Colon (tissue), 2 donors: ENCODE measurements at regions not wholly inside any gene's neighbourhood (a gene's known extent, or its start where the extent isn't known, plus 50 kb on each side); places are given as distances from the start of the nearest gene placed in this dataset.
"Not testable (repeated sequence)": the region's sequence is repeated elsewhere in the genome, so short reads cannot be mapped to it uniquely, and the experiment has no call there.

Source experiments
- FAIRE-seq: peaks from 2 replicates; lab custom pipeline; 2012; peaks lifted over from hg19 to GRCh38; lab: Jason Lieb, UNC
- donor health status: control.
- donor health status: control.

DNA sequence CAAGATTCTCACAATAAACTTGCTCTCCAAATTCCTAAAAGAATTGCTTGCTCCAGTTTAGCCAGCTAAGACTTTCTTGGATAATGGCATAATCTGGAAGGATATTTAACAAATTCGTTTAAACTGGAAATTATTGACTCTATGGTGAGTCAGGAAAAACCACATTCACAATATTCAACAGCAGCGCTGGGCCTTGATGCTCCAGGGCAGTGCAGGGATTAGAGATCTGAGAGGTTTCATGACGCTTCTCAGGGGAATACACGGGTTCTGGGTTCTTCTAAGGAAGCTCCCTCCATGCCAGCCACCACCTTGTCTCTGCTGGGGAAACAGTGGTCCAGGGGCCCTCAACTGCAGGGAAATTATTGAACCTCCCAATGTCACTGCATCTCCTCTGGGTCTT is 123.3 kb upstream of the FAM20C start:
- FAIRE-seq, result peak; percentile 33

DNA sequence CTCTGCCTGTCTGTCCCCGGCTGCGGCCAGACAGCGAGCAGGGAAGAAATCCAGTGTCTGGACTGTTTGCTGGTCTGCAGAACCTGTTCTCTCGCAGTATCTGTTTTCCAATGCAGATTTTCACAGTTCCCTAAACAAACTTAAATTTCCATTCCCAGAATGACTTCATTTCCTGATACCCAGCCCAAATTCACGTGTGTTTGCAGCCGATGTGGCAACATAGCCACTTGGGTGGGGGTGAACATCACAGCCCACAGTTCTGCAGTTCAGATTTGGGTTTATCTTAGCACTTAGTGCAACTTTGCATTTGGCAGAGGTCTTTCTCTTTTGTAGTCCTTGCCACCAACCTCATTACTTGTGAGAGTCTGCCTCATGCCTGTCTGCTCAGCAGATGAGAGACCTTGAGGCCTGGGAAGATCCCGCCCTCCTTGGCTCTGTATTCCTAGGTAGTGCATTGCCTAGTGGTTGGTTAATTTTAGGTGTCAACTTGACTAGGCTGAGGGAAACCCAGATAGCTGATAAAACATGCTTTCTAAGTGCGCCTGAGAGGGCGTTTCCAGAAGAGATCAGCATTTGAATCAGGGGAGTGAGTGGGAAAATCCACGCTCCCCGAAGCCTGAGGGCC is 122.8 kb upstream of the FAM20C start:
- peak; percentile 24 for FAIRE-seq

DNA sequence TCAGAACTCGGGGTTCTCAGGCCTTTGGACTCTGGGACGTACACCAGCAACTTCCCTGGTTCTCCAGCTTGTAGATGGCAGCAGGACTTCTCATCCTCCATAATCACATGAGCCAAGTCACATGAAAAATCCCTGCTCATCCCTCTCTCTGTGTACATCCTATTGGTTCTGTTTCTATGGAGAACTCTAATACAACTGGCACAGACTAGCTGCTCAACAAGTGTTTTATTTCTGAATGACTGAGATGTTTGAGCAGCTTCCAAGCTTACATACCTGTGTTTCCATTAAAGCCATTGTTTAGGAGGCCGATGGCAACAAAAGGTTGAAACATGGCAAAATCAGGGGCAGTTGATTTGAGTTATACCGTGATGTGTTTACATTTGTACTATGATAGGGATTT is 122.2 kb upstream of the FAM20C start:
- peak; percentile 77 for FAIRE-seq

DNA sequence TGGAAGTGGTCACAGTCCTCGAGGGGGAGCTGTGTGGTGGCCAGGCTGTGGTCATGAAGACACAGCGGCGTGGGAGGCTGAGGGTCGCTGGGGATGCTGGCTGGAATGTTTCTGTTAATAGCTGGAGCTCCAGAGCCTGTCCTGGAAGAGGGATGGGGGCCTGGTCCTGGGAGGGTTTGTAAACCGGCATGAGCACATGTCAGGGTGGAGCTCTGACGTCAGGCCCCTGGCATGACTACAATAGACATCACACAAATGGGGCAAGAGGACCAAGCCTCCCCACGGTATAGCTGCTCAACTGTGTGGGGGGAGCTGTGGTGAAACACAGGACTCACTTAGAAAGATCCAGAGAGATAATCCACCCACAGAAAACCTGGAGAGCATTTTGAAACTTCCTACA is 121.4 kb upstream of the FAM20C start:
- not testable (repeated sequence) for FAIRE-seq

DNA sequence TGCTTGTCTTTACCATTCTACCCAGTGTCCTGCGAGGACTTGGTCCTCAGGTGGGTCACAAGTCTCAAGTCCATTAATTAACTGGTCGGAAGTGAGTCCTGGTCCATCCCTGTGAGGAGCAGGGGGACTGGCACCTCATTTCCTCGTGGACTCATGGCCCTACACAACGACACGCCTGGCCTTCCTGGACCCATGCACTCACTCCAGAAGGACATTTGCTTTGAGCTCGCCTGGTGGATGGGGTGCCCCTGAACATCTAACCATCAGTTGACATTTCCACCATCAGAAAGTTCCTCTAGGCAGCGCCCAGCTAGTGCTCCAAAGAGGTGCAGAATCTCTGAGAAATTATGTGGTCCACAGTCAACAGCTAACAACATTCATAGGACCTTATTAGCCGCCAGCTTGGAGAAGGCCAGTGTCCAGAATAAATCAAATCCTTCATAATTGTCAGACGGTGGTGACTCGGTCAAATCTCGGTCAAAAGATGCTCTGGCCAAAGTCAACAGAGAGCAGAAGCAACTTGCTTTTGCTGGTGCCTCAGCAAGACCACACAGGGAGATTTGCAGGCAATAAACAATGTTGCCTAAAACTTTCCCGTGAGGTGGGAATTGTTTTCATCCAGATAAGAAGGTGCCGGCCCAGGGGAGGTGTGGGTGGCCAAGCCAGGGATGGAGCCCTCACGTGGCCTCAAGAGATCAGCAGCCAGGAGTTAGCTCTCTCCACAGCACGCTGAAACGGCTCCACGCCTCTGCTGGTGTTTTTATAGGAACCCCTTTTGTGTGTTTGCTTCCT is 119.9 kb upstream of the FAM20C start:
- FAIRE-seq, result not testable (repeated sequence)

DNA sequence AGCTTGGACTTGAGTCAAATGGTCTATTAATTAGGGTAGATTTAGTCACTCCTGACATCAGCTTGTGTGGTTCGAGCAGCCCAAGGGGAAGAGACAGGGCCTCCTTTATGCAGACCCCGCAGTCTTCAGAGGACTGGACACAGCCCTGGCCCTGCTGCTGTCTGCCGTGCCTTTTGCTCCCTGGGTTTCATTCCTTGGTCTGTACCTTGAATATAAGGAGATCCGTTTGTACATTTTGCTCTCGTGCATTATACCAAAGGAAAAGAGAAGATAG is 119.4 kb upstream of the FAM20C start:
- FAIRE-seq, result not testable (repeated sequence)

DNA sequence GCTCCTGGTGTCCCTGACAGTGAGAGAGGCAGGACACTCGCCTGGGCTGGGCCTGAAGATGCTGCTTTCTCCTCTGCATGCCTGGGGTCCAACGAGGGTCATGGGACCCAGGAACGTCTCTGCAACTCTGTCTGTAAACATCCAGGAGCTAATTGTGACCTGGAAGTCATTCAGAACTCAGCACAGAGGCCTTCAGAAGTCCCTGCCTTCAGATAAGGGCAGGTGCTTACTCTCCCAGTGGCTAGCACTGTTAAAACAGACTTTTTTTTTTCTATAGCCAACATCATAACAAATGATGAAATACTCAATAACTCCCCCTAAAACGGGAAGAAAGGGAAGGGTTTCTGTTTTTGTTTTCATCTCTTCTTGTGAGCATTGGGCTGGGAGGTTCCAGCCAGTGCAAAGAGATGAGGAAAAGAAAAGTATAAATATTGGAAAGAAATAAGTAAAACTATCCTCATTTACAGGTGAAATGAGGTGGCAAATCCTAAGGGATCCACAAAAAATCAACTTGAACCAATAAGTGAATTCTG is 118.3 kb upstream of the FAM20C start:
- not testable (repeated sequence) for FAIRE-seq

DNA sequence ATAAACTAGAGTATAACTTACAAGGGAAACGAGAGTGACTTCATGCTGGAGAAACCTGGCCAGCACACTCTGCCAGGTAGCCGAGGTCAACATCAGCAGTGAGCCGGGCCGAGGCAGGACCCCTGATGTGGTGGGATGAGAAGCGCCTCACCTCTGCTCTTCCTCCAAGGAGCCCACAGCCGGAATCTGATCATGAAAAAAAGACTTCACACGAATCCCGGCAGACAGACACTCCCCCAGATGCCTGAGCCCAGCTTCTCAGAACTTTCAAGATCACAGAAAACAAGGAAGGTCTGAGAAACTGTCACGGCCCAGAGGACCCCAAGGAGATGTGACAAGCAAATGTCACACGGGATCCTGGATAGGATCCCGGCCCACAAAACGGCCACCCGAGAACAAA is 116.9 kb upstream of the FAM20C start:
- not testable (repeated sequence) for FAIRE-seq

DNA sequence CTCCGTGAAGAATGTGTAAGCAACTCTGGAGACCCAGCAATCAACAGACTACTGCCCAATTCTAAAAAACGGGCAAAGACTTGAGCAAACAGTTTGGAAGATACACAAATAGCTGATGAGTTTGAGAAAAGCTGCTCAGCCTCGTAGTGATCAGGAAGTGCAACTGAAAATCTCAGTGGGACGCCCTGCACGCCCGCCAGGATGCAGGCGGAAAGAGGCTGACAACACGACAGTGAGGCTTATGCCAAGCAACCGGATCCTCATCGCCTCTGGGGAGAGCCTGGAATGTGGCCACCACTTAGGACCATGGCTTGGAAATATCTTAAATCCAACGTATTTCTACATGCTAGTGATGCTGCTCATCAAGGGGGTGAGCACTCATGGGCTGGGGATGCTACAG is 116.2 kb upstream of the FAM20C start:
- not testable (repeated sequence) for FAIRE-seq

DNA sequence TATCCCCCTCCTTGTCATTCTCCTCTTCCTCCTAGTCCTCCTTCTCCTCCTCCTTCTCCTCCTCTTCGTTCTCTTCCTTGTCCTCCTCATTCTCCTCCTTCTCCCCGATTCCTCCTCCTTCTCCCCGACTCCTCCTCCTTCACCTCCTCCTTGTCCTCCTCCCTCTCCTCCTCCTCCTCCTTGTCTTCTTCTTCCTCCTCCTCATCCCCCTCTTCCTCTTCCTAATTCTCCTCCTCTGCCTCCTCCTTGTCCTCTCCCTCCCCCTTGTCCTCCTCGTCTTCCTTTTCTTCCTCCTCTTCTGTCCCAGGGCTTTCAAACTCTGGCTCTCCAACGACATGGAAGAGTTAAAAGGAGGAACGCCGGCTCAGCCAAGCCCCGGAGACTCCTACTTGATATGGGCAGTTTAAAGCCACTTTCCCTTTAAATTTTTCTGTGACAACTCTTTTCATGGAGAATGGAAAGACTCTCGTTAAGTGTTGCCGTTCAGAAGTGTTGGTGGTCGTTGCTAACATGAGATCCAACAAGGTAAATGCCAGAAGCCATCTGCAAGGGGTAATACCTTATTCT is 115.5 kb upstream of the FAM20C start:
- FAIRE-seq, result not testable (repeated sequence)

DNA sequence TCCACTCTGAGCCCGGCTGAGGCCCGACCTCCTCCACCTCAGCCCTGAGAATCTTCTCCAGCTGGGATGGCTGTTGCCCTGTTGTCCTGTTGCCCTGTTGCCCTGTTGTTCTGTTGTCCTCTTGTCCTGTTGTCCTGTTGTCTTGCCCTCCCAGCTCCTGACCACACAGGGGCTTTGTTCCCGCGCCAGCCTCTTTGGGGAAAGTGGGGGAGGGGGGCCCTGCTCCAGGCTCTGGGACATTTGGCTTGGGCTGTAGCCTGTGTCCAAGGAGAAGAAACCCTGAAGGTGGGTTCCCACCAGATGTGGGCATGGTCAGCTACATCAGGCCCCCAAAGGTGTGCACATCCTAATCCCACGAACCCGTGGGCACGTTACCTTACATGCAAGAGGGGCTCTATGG is 113.5 kb upstream of the FAM20C start:
- FAIRE-seq, result not testable (repeated sequence)

DNA sequence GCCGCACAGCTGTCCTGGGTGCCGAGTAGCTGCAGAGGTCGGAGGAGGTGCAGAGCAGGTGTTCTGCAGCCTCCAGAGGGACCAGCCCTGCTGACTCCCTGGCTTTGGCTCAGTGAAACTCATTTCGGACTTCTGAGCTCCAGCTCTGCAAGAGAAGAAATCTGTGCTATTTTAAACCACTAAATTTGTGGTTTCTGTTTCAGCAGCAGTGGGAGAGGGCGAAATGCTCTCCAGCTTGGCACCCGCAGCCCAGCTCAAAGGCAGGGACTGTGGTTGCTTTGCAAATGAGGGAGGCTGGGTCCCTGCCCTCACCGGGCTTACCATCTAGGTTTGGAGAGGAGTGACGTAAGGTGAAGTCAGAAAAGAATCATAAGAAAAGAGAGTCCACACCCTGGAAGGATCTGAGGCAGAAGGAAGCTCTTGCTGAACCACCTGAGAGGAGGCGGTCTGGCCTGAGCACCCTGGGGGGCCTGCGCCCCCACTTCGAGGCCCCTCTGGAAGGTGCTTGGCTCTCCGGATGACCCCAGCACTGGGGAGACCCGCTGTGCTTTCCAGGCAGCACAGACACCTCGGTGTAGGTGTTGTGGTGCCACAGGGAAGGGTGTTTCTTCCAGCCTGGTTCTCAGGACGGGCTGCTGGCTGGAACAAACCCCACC is 112.8 kb upstream of the FAM20C start:
- FAIRE-seq, result not testable (repeated sequence)

DNA sequence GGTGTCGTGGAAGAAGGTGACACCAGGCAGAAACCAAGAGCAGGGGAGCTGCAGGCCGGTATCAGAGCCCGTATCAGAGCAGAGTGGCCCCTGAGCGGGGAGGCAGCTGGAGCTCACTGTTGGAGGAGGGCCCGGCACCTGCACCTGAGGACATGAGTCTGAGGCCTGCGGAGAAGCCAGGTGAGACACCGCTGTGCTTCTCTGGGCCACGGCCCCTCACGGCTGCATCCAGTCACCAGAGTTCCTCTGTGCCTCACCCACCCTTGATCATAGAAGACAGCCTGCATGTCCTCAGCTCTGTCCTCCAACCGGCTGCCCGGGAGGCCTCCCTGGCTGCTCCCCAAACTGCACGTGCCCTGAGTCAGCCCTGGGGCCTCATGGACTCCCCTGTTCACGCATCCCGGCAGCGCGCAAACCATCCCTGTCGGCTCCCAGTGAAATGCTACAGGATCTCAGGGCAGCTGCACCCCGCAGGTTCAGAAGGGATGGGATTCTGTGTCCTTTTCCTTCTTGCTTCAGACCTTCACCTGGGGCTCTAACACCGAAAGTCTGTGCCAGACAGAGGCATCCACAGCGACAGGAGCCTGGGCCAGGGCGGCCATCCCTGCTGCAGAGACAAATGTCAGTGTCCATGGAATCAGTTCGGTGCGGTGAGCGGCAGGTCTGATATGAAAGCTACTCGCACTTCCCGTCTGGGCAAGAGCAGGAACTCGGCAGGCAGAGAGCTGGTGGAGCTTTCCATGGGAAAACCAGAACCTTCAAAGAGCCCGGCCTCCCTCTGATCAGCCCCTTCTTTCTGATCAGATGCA is 111.9 kb upstream of the FAM20C start:
- no peak for FAIRE-seq

DNA sequence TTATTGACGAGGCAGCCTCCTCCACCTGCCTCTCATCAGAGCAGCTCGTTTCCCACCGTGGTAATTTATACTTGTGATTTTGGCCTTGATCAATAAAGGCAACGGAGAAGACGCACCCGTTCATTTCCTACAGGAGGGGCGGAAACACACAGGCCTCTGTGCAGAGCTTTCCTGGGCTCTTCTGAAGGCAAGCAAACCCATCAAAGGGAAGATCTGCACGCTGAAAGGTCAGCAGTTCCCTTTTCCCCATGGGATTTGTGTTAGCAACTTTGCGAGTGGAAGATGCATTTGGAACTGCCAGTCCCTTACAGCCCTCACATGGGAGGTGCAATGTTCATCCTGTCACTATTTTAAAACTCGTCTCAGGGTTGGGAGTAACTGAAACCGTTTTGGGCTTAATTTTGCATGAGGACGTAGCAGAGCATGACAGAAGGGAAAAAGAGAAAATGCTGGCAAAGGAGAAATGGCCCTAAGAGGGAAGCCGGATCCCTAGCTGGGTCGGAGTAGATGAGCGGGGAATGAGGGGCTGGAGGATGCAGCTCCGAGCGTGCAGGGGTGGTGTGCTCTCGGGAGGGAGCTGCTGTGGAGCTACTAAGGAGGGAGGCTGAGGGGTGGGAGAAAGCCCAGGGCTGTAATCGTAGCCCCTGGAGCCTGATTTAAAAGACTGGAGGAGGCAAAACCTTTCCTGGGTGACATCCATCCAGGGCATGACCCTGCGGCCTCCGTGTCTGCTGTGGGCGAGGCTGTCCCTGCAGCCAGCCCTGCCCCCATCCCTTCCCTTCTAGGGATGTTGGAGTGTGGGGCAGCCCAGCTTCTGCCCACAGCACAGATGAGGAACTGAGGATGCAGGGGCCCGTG is 111.1 kb upstream of the FAM20C start:
- FAIRE-seq, result no peak

DNA sequence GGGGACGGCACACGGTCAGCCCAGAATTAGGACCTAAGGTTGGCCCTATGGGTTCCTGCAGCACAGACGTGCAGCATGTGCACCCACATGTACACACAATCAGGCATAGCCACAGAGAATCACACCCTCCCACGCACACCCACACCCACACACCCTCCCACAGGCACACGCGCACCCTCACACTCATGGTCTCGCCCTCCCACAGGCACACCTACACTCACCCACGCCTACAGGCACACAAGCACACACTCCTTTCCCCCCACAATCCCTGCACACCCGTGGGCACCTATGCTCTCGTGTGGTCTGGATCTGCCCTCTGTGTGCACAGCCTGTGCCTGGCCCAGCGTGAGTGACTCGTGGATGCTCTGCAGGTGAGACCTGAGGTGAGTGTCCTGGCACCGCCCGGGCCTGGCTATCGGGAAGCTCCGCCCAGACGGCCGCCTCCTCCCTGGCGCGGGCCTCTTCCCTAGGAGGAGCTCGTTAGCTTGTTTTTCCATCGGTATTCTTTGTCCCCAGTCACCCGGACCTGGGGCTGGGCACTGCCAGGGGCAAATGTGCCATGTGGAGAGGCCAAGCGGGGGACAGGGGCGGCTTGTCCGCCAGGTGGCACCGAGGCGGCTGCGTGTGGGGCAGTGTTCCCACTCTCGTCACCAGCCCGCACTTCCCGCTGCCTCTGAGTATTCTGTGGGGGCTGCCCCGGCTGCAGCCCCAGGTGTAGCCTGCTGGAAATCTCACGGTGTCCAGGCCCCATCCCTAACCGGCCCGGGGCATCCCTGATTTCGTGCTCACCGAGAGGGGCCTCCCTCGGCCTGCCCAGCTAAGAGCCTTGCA is 110.2 kb upstream of the FAM20C start:
- FAIRE-seq, result no peak

DNA sequence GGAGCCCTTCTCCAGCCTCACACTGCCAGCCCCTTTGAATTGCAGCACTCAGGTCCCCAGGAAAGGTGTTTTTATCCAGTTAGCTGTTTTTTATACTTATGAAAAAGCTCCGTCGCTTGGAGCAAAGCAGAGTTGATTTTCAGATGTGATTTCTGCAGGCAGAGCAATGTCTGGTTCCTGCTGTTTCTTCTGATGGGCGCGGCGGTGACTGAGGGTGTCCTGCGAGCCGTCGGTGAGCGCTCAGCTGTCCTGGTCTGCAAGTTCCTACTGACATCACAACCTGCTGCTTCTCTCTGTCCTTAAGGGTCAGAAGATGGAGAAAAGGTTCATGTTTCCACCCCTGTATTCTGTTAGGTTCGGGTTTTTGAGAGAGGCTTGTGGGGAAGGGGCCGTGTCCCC is 109.6 kb upstream of the FAM20C start:
- FAIRE-seq, result no peak

DNA sequence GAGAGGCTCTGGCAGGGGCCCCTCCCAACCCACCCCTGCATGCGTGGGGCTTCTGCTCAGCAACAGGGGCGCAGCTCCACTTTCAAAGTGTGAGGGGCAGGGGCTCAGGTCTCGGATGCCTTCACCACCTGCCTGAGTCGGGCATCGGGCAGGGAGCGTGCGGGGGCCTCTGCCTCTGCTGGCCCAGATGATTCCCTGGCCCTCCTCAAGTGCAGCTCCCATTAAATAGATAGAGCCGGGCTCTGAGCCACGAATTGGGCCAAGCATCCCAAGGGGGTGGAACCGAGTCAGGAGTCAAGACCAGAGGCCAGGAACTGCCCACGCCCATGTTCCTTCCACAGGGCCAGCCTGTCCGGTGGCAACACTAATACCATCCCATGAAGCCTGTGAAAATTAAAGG is 108.9 kb upstream of the FAM20C start:
- no peak for FAIRE-seq

DNA sequence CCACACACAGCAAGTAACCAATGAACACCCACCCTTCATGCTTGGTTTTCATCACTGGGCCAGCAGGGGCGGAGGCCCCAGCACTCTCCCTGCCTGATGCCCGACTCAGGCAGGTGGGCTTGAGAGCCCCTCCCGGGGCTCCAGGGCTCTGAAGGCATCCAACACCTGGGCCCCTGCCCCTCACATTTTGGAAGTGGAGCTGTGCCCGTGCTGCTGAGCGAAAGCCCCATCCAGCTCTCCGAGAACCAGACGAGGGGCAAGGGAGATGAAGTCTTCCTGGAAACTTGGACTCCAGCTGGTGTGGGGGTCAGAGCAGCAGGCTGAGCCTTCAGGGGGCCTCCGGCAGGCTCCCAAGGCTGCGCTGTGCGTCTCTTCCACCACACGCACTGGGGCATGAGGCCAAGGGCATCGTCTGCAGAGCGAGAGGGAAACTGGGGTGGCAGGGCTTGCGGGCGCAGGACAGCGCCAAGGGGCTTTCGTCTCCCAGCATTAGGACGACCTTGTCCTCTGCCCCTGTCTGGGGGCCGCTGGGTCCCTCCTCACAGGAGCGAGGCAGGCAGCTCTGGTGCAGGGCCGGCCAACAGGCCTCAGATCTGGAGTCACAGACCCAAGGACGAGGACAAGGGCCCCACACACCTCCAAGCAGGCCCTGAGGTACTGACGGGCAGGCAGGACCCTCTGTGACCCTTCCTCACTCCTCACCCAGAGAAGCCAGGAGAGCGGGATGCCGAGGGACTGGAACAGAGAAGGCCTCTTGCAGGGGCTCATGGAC is 108.3 kb upstream of the FAM20C start:
- no peak for FAIRE-seq

DNA sequence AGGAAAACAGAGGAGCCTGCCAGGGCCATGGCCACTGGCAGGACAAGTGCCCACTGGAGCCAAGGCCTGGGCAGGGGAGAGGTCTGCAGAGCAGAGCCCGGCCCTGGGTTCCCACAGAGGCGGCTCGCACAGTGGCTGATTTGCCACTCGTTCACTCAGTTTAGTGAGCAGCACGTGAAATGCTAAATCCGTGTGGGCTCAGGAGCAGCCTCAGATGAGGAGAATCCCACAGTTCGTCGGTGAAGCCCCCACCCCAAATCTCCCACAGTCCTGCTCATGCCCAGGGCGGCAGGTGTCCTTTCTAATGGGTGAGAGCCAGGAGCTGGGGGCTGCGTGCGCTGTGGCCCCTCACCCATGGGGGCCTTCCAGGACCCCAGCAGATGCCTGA is 107.7 kb upstream of the FAM20C start:
- FAIRE-seq, result no peak
